ENCODE measurements at regions not wholly inside any gene's neighbourhood (a gene's known extent, or its start where the extent isn't known, plus 50 kb on each side); places are given as distances from the start of the nearest gene placed in this dataset.

- Histone ChIP-seq H3K79me2 (ENCODE audit: insufficient read depth, low read length) (no peaks in the 10 kb centered on the region), H3F3A (ENCODE audit: insufficient read depth, low read length) (no peaks in the 10 kb centered on the region), H3K27me3 (ENCODE audit: insufficient read depth, low read length) (no peaks in the 10 kb centered on the region), H2AFZ (ENCODE audit: low read length) (no peak overlapping the region), H3K4me3 (ENCODE audit: low read depth, low read length, poor library complexity, severe bottlenecking) (no peak overlapping the region), H3K9ac (ENCODE audit: low read length) (no peak overlapping the region), H4K20me1 (ENCODE audit: insufficient read depth, low read length) (no peaks in the 10 kb centered on the region), H3K36me3 (ENCODE audit: insufficient read depth, low read length) (no peaks in the 10 kb centered on the region), H3K4me2 (ENCODE audit: low read length) (no peak overlapping the region), H3K4me1 (ENCODE audit: insufficient read depth, low read length, severe bottlenecking) (no peaks in the 10 kb centered on the region), H3K27ac (ENCODE audit: low read depth, low read length, poor library complexity, severe bottlenecking) (no peak overlapping the region), H3K9me2 (ENCODE audit: low read depth, low read length) (no peaks in the 10 kb centered on the region), H3K9me3 (ENCODE audit: low read length) (no peaks in the 10 kb centered on the region)
- TF ChIP-seq EZH2 (IDR thresholded peaks at IDR 0.05; ENCODE audit: borderline replicate concordance, low read length): no peak
- TF ChIP-seq, protein P1, sequence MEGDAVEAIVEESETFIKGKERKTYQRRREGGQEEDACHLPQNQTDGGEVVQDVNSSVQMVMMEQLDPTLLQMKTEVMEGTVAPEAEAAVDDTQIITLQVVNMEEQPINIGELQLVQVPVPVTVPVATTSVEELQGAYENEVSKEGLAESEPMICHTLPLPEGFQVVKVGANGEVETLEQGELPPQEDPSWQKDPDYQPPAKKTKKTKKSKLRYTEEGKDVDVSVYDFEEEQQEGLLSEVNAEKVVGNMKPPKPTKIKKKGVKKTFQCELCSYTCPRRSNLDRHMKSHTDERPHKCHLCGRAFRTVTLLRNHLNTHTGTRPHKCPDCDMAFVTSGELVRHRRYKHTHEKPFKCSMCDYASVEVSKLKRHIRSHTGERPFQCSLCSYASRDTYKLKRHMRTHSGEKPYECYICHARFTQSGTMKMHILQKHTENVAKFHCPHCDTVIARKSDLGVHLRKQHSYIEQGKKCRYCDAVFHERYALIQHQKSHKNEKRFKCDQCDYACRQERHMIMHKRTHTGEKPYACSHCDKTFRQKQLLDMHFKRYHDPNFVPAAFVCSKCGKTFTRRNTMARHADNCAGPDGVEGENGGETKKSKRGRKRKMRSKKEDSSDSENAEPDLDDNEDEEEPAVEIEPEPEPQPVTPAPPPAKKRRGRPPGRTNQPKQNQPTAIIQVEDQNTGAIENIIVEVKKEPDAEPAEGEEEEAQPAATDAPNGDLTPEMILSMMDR (IDR thresholded peaks at IDR 0.05; ENCODE audit: low read length): no peak
Observed at GRCh38 chr12:59087691-59088090, 167.4 kb upstream of the LRIG3 start.

GRCh38 chr12:59087077-59087673, 166.9 kb upstream of the LRIG3 start:
- H3K27ac ChIP-seq (ENCODE audit: low read depth, low read length, poor library complexity, severe bottlenecking): no peak overlapping the region
- no peak for TF ChIP-seq EZH2 (IDR thresholded peaks at IDR 0.05; ENCODE audit: borderline replicate concordance, low read length)
- no peaks in the 10 kb centered on the region for H3K36me3 ChIP-seq (ENCODE audit: insufficient read depth, low read length)

GRCh38 chr12:59086126-59086525, 165.8 kb upstream of the LRIG3 start:
- Histone ChIP-seq H2AFZ (ENCODE audit: low read length) (no peak overlapping the region), H3K4me2 (ENCODE audit: low read length) (no peak overlapping the region), H3K36me3 (ENCODE audit: insufficient read depth, low read length) (no peaks in the 10 kb centered on the region), H3K4me1 (ENCODE audit: insufficient read depth, low read length, severe bottlenecking) (no peaks in the 10 kb centered on the region), H3F3A (ENCODE audit: insufficient read depth, low read length) (no peaks in the 10 kb centered on the region), H4K20me1 (ENCODE audit: insufficient read depth, low read length) (no peaks in the 10 kb centered on the region), H3K4me3 (ENCODE audit: low read depth, low read length, poor library complexity, severe bottlenecking) (no peak overlapping the region), H3K27ac (ENCODE audit: low read depth, low read length, poor library complexity, severe bottlenecking) (no peak overlapping the region), H3K9me2 (ENCODE audit: low read depth, low read length) (no peaks in the 10 kb centered on the region), H3K79me2 (ENCODE audit: insufficient read depth, low read length) (no peaks in the 10 kb centered on the region), H3K27me3 (ENCODE audit: insufficient read depth, low read length) (no peaks in the 10 kb centered on the region), H3K9ac (ENCODE audit: low read length) (no peak overlapping the region), H3K9me3 (ENCODE audit: low read length) (no peaks in the 10 kb centered on the region)
- TF ChIP-seq, protein P1 (IDR thresholded peaks at IDR 0.05; ENCODE audit: low read length): no peak
- no peak for TF ChIP-seq EZH2 (IDR thresholded peaks at IDR 0.05; ENCODE audit: borderline replicate concordance, low read length)

More at GRCh38 chr12:59087077-59087673, 166.9 kb upstream of the LRIG3 start:
- H4K20me1 ChIP-seq (ENCODE audit: insufficient read depth, low read length): no peaks in the 10 kb centered on the region
- H3K4me3 ChIP-seq (ENCODE audit: low read depth, low read length, poor library complexity, severe bottlenecking): no peak overlapping the region
- H3K79me2 ChIP-seq (ENCODE audit: insufficient read depth, low read length): no peaks in the 10 kb centered on the region
- H3K9me2 ChIP-seq (ENCODE audit: low read depth, low read length): no peaks in the 10 kb centered on the region
- no peaks in the 10 kb centered on the region for H3K27me3 ChIP-seq (ENCODE audit: insufficient read depth, low read length)
- no peaks in the 10 kb centered on the region for H3F3A ChIP-seq (ENCODE audit: insufficient read depth, low read length)
- no peak overlapping the region for H3K4me2 ChIP-seq (ENCODE audit: low read length)
- H3K4me1 ChIP-seq (ENCODE audit: insufficient read depth, low read length, severe bottlenecking): no peaks in the 10 kb centered on the region
- no peak overlapping the region for H2AFZ ChIP-seq (ENCODE audit: low read length)
- H3K9me3 ChIP-seq (ENCODE audit: low read length): no peaks in the 10 kb centered on the region
- no peak overlapping the region for H3K9ac ChIP-seq (ENCODE audit: low read length)

DNA sequence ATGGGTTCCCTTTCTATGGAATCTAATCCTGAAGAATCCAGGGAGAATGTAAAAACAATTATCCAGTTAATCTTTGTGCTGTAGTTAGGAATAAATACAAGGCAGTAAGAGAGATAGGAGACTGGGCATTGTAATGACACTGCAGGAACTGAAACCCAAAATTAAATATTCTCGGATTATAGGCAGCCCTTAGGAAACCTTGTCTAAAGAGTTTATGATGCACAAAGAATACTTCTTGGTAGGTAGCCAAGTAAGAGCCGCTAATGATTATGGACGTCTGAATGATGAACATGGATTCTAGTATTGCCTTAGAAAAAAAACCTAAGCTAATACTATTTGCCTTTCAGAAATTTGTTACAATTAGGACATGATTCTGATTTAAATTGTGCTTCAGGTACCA, 165.4 kb upstream of the LRIG3 start:
- no peaks in the 10 kb centered on the region for H3K36me3 ChIP-seq (ENCODE audit: insufficient read depth, low read length)
- no peaks in the 10 kb centered on the region for H4K20me1 ChIP-seq (ENCODE audit: insufficient read depth, low read length)
- H3K4me1 ChIP-seq (ENCODE audit: insufficient read depth, low read length, severe bottlenecking): no peaks in the 10 kb centered on the region
- no peaks in the 10 kb centered on the region for H3F3A ChIP-seq (ENCODE audit: insufficient read depth, low read length)
- no peak overlapping the region for H3K4me2 ChIP-seq (ENCODE audit: low read length)
- no peaks in the 10 kb centered on the region for H3K79me2 ChIP-seq (ENCODE audit: insufficient read depth, low read length)
- TF ChIP-seq, protein P1 (IDR thresholded peaks at IDR 0.05; ENCODE audit: low read length): no peak
- TF ChIP-seq EZH2 (IDR thresholded peaks at IDR 0.05; ENCODE audit: borderline replicate concordance, low read length): no peak
- no peaks in the 10 kb centered on the region for H3K27me3 ChIP-seq (ENCODE audit: insufficient read depth, low read length)
- no peaks in the 10 kb centered on the region for H3K9me3 ChIP-seq (ENCODE audit: low read length)
- H2AFZ ChIP-seq (ENCODE audit: low read length): no peak overlapping the region
- no peak overlapping the region for H3K27ac ChIP-seq (ENCODE audit: low read depth, low read length, poor library complexity, severe bottlenecking)
- no peak overlapping the region for H3K4me3 ChIP-seq (ENCODE audit: low read depth, low read length, poor library complexity, severe bottlenecking)
- H3K9ac ChIP-seq (ENCODE audit: low read length): no peak overlapping the region
- no peaks in the 10 kb centered on the region for H3K9me2 ChIP-seq (ENCODE audit: low read depth, low read length)

Measured in OCI-LY1 (cell line).